NCI-H2196 treated with DMSO at 0.1 percent for 48 hours (cell line): ENCODE measurements at regions not wholly inside any gene's neighbourhood (a gene's known extent, or its start where the extent isn't known, plus 50 kb on each side); places are given as distances from the start of the nearest gene placed in this dataset.
"Not testable (repeated sequence)": the region's sequence is repeated elsewhere in the genome, so short reads cannot be mapped to it uniquely, and the experiment has no call there.

Source experiments
- DNase-seq: peaks from one replicate; lab custom pipeline; 2025; ENCODE audit not compliant: unreplicated experiment; lab: John Stamatoyannopoulos, UW

DNA sequence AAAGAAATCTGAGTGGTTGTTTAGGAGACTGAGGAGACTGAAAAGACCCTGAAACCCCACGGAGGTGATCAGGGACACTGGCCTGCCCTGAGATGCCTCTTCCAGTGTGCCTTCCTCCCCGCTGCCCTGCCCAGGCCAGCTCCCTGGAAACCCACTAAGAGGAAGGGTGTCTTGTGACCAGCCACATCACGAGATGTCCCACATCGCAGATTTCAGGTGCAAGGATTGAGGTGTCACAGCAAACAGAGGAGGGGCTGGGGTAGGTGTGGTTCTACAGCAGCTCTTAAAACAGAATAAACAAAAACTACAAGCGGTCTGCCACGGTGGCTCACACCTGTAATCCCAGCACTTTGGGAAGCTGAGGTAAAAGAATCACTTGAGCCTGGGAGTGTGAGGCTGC, 184.3 kb upstream of the C14orf180 start:
- DNase-seq = no peak

DNA sequence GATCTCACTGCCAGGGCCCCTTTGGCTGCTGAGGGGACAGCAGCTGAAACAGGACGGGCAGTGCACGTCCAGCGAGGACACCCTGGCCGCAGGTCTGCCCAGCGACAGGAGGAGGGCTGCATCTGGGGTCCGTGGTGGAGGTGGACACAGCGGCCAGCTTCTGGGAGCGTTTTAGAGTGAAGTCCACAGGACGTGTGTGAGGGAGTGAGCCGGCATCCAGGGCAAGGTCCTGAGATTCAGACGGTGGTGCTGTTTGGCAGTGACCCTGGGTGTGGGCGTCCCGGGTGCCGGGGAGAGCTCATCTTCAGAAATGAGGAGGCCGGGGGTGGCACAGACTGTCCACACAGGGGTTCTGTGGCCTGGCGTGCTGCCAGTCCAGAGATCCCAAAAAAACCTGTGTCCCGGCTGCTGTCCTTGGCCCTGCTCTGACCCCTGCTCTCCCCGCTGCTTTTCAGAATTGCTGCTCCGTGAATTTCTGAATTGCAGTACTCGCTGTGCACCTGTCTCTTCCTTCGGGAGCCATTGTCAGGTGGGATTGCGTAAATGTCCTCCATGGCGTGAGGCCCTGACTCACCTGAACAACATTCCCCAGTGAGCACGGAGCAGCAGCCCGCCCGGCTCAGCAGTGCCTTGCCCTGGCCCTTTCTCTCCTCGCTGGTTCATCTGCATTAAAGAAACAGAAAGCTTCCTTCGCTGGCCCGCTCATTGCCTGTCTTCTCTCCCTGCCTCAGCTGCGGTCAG, 183.5 kb upstream of the C14orf180 start:
- no peak for DNase-seq

DNA sequence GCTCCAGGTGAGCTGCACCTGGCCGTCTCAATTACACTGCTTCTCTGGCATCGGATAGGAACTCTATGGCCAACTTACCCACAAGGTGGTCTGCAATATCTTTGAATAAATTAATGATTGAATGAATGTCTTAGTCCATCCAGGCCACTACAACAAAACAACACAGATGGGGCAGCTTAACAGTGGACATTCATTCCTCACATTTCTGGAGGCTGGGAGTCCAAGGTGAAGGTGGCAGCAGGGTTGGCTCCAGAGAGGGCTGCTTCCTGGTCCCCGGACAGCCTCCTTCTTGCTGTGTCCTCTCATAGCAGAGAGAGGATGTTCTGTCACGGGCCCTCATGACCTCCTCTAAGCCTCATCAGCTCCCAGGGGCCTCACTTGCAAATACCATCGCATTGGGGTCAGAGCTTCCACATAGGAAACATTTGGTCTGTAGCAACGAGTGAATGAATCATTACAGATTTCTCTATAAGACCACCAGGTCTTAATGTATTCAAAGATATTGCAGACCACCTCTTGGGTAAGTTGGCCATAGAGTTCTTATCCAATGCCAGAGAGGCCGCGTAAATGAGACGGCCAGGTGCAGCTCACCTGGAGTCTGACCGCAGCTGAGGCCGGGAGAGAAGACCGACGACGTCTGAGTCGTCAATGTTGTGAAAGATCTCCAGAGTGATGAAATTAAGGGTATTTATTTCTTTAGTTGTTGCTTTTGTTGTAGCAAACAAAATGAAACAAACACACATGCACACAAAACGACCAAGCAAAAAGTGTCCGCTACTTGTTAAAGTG, 182.7 kb upstream of the C14orf180 start:
- DNase-seq = no peak

DNA sequence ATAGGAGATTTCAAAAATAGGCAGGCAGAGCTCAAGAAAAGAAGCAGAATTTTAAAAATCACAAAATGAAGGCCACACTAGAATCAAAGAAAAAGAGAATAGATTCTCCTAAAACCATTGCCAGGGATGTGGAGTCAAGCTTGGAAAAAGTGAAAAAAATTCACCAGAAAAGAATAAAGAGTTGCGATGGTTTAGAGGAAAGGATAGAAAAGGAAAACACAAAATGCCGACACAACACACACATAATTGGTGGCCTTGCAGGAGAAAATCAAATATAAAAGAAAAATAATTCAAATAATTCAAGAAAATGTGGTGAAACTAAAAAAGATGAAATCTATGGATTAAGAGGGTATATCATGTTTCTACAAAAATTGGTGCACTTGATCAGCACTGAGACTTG, 181.6 kb upstream of the C14orf180 start:
- DNase-seq = no peak

DNA sequence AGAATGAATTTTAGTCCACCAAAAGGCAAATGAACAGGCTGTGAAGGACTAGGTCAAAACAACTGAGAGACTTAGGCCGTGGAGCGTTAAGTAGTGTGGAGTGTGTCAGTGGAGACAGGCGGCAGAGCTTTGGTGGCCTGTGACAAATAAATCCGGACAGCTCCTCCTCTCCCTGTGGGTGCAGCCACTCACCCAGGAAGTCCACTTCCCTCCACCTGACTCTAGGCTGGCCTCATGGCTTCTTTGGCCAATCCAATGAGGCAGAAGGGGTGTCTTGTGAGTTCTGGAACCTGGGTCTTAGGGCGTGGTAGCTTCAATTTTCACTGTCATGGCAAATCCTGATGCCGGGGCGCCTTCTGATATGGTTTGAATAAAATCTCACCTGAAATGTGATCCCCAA, 180.9 kb upstream of the C14orf180 start:
- DNase-seq = no peak

DNA sequence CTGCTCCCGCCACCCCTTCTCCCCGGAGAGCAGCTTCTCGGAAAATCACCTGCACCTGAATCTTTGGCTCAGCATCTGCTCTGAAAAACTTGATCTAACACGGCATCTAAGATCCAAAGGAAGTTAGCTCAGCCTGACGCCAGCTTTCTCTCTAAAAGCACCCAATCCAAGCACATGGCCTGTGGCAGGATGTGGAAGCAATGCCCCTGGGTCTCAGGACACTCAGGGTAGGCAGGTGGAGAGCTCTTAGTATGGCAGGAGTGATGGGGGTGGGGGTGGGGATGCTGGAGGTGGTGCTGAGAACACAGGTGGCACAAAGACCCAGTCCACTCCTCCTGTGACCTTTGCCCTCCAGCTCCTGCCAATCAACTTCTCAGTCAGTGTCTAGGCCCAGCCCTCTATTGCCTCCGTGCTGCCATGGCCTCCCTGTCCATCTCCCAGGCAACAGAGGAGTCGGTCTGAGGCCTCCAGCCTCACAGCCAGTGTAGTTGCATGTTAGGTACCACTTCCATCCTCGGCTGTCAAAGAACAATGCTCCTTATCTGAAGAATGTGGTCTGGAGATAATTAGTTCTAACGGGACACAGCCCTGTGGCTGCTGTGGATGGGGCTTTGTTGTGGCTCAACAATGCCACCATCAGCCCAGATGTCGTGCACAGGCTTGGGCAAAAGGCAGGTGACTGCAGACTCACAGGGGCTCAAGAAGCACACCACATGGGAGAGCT, 180.0 kb upstream of the C14orf180 start:
- no peak for DNase-seq

DNA sequence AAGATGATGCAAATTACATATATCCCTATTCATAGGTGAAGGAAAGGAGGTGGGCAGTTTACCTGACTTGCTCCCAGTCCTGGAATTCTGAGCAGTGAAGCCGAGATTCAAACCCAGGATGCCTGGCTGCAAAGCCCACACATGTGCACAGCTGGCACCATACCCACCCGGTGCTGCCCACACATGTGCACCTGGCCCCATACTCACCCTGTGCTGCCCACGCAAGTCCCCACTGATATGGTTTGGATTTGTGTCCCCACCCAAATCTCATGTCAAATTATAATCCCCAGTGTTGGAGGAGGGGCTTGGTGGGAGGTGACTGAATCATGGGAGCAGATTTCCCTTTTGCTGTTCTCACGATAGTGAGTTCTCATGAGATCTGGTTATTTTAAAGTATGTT, 179.2 kb upstream of the C14orf180 start:
- no peak for DNase-seq

DNA sequence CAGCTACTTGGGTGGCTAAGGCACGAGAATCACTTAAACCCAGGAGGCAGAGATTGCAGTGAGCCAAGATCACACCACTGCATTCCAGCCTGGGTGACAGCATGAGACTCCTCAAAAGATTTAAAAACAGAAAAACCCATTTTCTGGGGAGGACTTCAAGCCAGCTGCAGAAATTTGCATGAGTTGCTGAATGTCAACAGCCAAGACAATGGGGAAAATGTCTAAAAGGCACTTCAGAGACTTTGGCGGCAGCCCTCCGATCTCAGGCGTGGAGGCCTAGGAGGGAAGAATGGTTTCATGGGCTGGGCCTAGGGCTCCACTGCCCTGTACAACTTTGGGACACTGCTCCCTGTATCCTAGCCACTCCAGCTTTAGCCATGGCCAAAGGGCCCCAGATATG, 177.8 kb upstream of the C14orf180 start:
- DNase-seq = no peak

DNA sequence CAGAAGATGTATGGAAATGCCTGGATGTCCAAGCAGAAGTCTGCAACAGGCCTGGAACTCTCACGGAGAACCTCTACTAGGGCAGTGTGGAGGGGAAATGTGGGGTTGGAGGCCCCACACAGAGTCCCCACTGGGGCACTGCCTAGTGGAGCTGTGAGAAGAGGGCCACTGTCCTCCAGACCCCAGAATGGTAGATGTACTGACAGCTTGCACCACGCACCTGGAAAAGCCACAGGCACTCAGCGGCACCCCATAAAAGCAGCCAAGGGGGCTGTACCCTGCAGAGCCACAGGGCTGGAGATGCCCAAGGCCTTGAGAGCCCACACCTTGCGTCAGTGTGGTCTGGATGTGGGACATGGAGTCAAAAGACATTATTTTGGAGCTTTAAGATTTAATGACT, 177.3 kb upstream of the C14orf180 start:
- not testable (repeated sequence) for DNase-seq

DNA sequence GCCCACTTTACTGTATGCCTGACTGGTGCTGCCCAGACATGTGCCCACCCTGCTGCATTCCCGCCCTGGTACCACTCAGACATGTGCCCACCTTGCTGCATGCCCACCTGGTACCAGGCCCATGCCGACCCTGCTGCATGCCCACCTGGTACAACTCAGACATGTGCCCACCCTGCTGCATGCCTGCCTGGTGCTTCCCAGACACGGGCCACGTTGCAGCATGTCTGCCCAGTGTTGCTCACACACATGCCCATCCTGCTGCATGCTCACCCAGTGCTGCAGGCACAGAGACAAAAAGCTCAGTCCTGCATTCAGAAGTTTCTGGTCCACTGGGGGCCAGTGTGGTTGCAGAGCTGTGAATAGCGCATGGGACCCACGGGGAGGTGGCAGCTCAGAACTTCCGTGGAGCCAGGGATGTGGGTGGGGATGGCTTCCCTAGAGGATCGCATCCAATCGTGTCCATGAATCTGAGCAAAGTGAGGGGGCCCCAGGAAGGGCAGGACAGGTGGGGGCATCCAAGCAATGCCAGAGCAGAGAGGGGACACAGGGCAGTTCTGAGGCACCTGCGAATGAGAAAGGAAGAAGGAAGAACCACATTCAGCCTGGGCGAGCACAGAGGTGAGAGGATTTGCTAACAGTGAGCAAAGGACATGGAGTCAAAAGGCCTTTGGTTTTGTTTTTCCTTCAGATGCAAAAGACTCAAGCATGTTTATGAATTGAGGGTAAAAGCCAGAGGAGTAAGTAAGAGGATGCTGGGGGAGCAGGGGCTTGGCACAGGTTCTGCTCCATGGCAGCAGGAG, 175.9 kb upstream of the C14orf180 start:
- DNase-seq = no peak

DNA sequence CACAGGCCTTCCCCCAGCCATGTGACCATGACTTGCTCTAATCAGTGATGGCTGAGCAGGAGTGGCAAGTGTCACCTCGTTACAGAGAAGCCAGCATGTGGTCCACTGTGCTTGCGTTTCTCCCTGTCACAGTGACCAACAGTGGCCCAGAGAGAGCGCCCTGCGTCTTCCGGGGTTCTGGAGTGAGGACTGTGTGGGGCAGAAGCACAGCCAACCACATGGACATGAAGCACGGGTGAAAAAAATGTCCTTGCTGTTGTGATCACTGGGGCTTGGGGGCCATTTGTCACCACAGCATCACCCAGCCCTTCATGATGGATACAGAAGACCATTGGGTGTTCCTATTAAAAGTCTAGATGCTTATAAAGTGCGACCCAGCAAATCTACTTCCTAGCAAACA, 174.6 kb upstream of the C14orf180 start:
- no peak for DNase-seq

DNA sequence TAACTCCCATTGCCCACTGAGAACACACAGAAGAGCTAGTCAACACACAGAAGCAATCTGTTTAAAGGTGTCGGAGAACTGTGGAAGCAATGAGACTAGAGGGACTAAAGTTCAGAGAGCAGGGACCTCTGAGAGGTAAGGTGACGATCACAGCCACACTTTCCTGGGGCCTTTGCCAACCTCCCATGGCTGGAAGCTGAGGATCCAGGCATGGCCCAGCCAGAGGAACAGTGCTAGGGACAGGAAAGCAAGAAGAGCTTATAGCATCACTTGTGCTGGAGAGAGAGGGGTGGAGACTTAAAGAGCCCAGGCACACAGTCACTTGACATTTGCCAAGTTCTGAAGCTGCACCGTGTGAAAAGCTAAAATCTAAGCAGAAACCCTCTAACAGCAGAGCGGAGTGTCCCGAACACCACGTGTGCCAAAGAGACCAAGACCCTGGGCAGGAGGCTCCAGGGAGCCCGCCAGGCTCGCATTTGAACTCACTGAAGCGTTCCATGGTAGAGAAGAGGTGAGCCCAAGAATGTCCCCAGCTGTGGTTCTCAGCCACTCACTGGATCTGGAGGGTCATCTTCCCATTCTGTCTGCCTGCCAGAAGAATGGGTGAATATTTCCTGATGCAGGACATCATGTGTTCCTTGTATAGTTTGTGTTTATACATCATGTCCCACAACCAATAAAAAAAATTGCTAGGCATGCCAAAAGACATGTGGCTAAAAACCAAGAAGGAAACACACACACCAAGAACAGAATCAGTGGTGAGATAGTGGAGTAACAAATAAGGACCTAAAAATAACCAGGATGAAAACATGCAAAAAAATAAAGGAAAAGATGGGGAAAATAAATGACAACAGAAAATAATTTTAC, 174.0 kb upstream of the C14orf180 start:
- no peak for DNase-seq

DNA sequence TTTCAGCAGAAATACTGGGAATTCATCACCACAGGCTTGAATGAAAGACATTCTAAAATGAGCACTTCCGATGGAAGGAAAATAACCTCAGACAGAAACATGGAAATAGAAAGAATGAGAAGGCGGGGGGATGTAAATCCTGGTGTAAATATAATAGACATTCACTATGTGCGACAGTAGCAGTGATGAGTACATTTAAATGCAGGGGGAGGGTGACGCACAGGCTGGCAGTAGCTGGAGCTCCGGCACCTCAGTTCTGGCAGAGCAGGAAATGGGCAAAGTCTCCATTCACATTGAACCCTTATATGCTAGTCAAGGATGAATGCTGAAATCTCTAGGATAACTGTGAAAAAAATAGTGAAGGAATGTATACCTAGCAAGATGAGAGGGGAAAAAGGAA, 172.7 kb upstream of the C14orf180 start:
- DNase-seq = no peak

DNA sequence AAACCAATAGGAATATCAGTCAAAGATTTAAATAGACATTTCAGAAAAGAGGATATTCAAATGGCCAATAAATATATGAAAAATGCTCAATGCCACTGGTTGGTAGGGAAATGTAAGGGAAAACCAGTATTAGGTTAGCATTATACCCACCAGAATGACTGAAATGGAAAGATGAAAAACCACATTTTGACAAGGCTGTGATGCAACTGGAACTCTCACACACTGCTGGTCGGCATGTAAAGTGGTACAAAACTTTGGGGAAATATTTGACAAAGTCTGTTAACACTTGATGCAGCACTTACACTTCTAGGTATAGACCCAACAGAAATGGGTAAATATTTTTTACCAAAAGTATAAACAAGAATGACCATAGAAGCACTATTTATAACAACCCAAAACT, 163.2 kb upstream of the C14orf180 start:
- no peak for DNase-seq

DNA sequence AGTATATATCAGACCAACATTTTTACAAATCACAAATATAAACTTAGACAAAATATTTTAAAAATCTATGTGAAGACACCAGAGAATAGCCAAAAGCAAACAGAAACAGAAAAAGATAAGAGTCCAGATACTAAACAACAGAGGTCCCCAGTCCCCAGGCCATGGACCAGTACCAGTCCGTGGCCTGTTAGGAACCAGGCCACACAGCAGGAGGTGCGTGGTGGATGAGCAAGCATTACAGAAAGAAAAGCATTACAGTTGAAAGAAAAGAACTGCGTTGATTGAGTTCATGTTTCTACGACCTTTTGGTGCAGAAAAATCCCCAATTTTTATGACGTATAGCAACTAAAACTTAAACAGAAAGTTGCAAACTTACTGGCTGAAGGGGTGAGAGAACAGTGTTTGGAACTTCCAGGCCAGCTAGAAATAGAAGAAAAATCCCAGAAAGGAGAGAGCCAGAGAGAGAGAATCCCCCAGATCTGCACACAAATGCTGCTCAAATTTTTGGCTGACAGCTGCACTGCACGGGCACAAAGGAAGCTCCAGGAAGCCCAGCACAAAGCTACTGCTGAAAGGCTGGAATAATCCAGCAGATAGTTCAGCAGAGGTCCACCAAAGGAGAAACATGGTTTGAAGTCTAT, 159.6 kb upstream of the C14orf180 start:
- DNase-seq = no peak

DNA sequence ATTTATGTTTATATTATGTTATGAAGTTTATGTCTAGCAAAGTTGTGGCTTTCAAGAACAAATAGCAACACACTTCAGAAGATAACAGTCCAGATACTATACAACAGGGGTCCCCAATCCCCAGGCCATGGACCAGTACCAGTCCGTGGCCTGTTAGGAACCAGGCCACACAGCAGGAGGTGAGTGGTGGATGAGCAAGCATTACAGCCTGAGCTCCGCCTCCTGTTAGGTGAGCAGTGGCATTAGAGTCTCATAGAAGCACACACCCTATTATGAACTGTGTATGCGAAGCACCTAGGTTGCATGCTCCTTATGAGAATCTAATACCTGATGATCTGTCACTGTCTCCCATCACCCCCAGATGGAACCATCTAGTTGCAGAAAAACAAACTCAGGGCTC, 159.0 kb upstream of the C14orf180 start:
- DNase-seq = not testable (repeated sequence)

DNA sequence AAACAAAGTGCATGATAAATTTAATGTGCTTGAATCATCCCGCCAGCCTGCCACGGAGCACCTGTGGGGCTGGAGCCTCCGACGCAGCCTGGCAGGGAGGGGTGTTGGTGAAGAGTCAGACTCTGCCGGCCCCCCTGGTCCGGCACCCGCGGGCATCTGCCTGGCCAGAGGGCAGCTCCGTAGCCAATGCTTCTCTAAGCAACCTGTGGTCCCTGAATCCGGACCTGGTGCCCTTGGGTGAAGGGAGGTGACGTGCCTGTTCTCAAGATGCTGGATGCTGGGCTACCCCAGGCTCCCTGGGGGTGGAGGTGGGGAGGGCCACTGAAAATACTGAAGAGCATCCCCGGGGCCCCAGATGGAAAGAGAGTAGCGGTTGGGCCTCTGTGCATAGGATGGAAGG, 158.6 kb upstream of the C14orf180 start:
- DNase-seq = no peak

DNA sequence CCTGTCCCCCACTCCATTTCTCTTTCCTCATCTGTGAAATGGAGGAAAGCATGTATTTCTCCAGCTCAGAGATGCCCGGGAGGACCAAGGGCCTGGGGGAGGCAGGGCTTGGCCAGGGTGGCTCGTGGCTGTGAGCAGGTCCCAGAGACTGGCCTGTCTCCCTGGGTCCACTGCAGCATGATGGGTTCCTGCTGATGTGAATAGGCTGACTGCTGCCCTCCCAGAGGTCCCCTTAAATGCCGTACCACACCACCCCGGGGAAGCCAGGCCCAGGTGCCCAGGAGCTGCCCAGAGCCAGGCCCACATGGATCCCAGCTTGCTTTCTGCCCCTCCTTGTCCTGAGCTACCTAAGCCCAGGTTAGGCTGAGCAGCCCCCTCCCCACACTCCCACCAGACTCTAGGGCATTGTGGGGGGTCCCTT, 158.2 kb upstream of the C14orf180 start:
- DNase-seq = no peak

DNA sequence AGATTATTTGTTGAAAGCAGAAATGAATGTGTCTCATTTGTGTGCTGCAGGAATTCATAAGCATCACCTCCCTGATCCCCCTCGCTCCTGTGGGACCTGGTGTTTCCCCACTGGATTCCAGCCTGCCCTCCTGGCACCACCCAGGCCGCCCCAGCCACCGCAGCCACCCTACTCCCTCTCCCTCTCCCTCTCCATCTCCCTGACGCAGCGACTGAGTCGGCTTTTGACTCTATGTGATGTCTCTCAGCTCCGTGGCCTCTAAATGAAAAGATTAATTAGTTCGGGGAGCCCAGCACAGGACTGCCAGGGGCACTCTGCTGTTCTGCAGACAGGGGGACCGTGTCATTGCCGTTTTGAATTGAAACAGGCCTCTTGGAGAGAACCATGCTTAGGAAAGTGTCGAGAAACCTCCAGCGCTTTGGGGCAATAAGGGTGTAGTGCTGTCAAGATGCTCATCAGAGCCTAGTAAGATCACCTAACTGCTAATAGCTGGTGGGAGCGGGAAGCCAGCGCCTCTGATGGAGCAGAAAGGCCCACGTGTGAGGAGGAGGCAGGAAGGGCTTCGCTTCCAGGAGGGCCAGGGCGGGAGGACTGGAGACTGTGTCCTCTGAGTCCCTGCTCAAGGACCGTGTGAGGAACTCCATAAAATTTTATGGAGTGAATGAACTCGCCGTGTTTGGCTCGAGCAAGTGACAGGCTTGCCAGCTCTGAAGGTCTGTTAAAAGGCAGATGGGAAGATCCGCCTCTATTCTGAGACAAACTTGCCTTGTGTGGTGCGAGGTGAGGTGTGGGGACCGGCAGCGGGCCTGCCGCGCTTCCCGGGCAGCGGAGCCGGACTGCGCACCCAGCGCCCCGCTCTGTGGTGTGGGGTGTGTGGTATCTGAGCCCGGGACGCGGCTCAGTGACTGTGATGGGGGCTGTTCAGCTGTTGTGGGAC, 157.4 kb upstream of the C14orf180 start:
- no peak for DNase-seq
